Neural crest cell (in vitro differentiated cells): ENCODE measurements at regions not wholly inside any gene's neighbourhood (a gene's known extent, or its start where the extent isn't known, plus 50 kb on each side); places are given as distances from the start of the nearest gene placed in this dataset.
"Not testable (repeated sequence)": the region's sequence is repeated elsewhere in the genome, so short reads cannot be mapped to it uniquely, and the experiment has no call there.

Experiments
- DNase-seq: peaks from one replicate; pipeline ENCODE4 v3.0.0; 2021; ENCODE audit warnings: low read depth, mixed read lengths, low spot score
- H3K27ac Mint-ChIP-seq: one replicate; pipeline ENCODE4 v1.8.0; 2021; ENCODE audit warnings: mild to moderate bottlenecking, mixed read lengths; ENCODE audit not compliant: unreplicated experiment
- H3K27me3 Mint-ChIP-seq: 2 replicates; pipeline ENCODE4 v1.8.0; 2021; ENCODE audit warnings: low read depth, mild to moderate bottlenecking, mixed read lengths
- H3K36me3 Mint-ChIP-seq: 2 replicates; pipeline ENCODE4 v1.8.0; 2021; ENCODE audit warnings: low read depth, mild to moderate bottlenecking, mixed read lengths
- H3K4me1 Mint-ChIP-seq: 2 replicates; pipeline ENCODE4 v1.8.0; 2021; ENCODE audit warnings: mixed read lengths
- H3K4me3 Mint-ChIP-seq: one replicate; pipeline ENCODE4 v1.8.0; 2021; ENCODE audit warnings: mild to moderate bottlenecking, mixed read lengths
- H3K9me3 Mint-ChIP-seq: 2 replicates; pipeline ENCODE4 v1.8.0; 2021; ENCODE audit warnings: mixed read lengths
- TF ChIP-seq, protein P1 (sequence below): fragments of 200-600 bp; sonication (generic); conservative IDR thresholded peaks from 2 replicates; pipeline ENCODE4 v1.5.0; 2021; ENCODE audit warnings: antibody characterized with exemption, mild to moderate bottlenecking

DNA sequence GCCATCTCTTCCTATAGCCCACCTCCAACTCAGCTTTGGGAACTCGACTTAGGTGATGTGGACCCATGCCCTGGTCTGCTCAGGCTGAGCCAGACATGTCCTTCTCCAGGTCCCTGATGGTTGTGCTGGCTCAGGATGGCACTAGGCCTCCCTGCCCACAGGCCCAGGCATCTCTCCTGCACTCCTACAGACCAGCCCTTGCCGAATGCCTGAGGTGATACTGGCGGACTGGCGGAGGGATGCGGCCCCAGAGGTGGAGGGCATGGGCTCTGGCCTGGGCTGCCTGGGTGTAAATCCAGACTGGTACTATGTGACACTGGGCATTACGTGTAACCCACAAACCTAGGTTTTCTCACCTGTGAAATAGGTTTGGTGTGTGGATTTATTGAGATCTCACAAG lies 352.8 kb downstream of the SHANK2 start:
- TF ChIP-seq, protein P1, sequence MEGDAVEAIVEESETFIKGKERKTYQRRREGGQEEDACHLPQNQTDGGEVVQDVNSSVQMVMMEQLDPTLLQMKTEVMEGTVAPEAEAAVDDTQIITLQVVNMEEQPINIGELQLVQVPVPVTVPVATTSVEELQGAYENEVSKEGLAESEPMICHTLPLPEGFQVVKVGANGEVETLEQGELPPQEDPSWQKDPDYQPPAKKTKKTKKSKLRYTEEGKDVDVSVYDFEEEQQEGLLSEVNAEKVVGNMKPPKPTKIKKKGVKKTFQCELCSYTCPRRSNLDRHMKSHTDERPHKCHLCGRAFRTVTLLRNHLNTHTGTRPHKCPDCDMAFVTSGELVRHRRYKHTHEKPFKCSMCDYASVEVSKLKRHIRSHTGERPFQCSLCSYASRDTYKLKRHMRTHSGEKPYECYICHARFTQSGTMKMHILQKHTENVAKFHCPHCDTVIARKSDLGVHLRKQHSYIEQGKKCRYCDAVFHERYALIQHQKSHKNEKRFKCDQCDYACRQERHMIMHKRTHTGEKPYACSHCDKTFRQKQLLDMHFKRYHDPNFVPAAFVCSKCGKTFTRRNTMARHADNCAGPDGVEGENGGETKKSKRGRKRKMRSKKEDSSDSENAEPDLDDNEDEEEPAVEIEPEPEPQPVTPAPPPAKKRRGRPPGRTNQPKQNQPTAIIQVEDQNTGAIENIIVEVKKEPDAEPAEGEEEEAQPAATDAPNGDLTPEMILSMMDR, result no peak
- Mint-ChIP-seq H3K9me3 (peaks cover 3% of the 10 kb centered on the region), H3K4me3 (no peak overlapping the region), H3K36me3 (peaks cover 3% of the 10 kb centered on the region), H3K4me1 (peaks cover 12% of the 10 kb centered on the region), H3K27me3 (no peaks in the 10 kb centered on the region), H3K27ac (no peak overlapping the region)
- DNase-seq, result no peak

DNA sequence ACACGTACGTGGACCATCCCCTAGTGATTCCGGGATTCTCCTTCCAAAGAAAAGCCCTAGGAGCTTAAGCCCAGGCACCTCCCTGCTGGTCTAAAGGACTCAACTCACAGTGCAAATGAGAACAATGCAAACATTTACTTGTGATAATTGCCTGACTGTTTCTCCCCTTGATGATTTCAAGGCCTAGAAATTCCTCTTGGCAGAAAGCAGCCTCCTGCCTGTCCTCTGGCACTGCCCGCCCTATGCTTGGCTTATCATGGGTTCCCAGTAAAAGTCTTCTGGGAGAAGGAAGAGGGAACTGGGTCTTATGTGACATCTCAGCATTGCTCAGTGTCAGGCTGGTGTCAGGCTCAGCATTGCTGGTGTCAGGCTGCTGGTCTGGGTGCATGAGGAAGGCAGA lies 351.8 kb downstream of the SHANK2 start:
- H3K4me3 Mint-ChIP-seq, result no peak overlapping the region
- H3K36me3 Mint-ChIP-seq, result peaks cover 3% of the 10 kb centered on the region
- no peak overlapping the region for H3K27ac Mint-ChIP-seq
- DNase-seq, result no peak
- H3K9me3 Mint-ChIP-seq, result peaks cover 3% of the 10 kb centered on the region
- no peaks in the 10 kb centered on the region for H3K27me3 Mint-ChIP-seq
- TF ChIP-seq, protein P1, result no peak
- H3K4me1 Mint-ChIP-seq, result peaks cover 12% of the 10 kb centered on the region

DNA sequence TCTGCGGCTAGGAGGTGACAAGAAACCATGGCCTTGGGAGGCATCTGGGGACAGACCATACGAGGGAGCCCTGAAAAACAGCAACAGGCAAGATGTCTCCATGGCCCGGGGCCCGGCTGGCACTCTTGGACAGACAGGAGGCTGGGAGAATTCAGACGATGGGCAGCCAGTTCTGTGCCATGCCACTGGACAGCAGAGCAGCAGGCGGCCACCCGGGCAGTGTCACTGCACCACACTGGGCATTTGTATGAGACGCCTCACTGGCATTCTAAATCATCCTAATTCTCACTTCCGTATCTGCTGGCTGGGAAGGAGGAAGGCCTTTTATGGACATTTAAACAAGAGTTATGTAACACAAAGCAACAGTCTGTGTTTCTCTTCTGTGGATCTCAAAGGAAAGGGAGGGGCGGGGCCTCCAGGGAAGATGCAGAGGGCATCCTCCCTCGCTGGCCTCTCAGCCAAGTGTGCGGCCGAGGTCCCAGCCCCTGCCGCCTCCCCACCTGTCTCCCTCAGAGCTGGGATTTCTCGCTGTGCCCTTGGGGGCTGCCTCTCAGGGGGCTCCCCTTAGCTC lies 350.3 kb downstream of the SHANK2 start:
- DNase-seq, result no peak
- H3K9me3 Mint-ChIP-seq, result peaks cover under 1% of the 10 kb centered on the region
- no peaks in the 10 kb centered on the region for H3K27me3 Mint-ChIP-seq
- TF ChIP-seq, protein P1, result no peak
- H3K36me3 Mint-ChIP-seq, result peaks cover under 1% of the 10 kb centered on the region
- H3K27ac Mint-ChIP-seq, result no peak overlapping the region
- peaks cover 12% of the 10 kb centered on the region for H3K4me1 Mint-ChIP-seq
- no peak overlapping the region for H3K4me3 Mint-ChIP-seq

DNA sequence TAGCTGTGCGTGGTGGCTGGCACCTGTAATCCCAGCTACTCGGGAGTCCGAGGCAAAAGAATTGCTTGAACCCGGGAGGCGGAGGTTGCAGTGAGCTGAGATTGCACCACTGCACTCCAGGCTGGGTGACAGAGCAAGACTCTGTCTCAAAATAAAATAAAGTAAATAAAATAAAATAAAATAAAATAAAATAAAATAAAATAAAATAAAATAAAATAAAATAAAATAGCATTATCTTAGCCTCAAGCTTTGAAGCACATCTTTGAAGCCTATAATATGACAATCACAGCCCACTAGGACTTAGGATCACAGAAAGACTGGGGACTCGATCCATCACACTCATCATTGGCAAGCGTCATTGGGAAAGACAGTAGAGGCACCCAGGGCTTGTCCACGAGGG lies 349.1 kb downstream of the SHANK2 start:
- not testable (repeated sequence) for DNase-seq, H3K27ac Mint-ChIP-seq, H3K9me3 Mint-ChIP-seq, H3K36me3 Mint-ChIP-seq, H3K27me3 Mint-ChIP-seq, H3K4me3 Mint-ChIP-seq
- H3K4me1 Mint-ChIP-seq, result peaks cover 12% of the 10 kb centered on the region

DNA sequence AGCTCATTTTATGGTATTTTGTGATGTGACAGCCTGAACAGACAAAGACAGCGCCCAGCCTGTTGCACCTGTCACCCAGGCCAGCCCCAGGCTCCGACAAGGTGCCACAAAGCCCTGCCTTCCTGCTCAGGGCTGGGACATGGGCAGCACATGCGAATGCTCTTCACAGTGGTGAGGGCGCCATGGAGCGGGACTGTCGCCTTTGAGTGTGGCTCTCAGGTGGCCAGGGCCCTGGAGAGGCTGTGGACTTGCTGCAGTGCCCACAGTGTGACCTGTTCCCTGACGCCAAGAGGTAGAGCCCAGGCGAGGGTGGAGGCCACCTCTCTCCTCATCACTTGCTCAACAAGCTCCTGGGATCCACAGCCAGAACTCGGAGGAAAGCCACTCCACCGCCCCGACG lies 346.3 kb downstream of the SHANK2 start:
- no peak overlapping the region for H3K4me3 Mint-ChIP-seq
- peaks cover 16% of the 10 kb centered on the region for H3K4me1 Mint-ChIP-seq
- H3K9me3 Mint-ChIP-seq, result no peaks in the 10 kb centered on the region
- DNase-seq, result no peak
- no peaks in the 10 kb centered on the region for H3K27me3 Mint-ChIP-seq
- TF ChIP-seq, protein P1, result no peak
- H3K27ac Mint-ChIP-seq, result no peak overlapping the region
- no peaks in the 10 kb centered on the region for H3K36me3 Mint-ChIP-seq

DNA sequence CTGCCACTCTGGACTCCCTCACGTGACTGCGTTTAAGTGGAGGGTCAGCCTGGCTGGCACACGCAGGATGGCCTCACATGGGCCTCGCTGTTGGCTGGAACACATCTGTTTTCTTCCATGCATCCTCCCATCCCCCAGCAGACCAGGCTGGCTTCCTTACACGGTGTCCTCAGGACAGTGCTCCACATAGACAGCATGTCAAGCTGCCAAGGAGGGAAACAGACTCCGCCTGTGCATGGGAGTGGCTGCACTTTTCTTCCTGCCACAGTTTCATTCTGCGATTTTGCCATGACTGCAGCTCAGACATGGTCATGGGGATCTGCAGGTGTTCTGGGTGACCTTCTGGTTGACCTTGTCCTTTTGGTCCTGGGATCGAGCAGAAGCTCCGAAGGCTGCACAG lies 344.2 kb downstream of the SHANK2 start:
- no peak for DNase-seq
- Mint-ChIP-seq H3K36me3 (no peaks in the 10 kb centered on the region), H3K4me3 (no peak overlapping the region), H3K27me3 (no peaks in the 10 kb centered on the region), H3K9me3 (no peaks in the 10 kb centered on the region), H3K27ac (no peak overlapping the region), H3K4me1 (peaks cover 10% of the 10 kb centered on the region)
- TF ChIP-seq, protein P1, result no peak
